ENCODE measurements at regions not wholly inside any gene's neighbourhood (a gene's known extent, or its start where the extent isn't known, plus 50 kb on each side); places are given as distances from the start of the nearest gene placed in this dataset.

DNA sequence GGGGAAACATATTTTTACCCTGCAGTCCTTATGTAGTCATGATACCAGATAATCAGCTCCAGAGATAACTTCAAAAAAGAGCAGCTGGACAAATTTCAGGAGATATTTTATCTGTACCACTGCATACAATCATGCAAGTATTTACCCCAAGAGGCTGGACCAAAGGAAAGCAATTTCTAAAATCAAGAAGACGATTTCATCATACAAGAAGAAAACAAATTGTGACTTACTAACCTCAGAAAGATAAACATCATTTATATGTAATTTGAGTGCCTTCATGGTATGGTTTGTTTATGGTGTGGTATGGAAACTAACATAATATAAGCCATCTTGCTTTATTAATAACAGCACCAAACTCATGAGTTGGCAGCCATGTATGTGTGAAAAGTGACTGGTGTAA, 603.6 kb downstream of the PSAT1 start:
- TF ChIP-seq, protein P1, sequence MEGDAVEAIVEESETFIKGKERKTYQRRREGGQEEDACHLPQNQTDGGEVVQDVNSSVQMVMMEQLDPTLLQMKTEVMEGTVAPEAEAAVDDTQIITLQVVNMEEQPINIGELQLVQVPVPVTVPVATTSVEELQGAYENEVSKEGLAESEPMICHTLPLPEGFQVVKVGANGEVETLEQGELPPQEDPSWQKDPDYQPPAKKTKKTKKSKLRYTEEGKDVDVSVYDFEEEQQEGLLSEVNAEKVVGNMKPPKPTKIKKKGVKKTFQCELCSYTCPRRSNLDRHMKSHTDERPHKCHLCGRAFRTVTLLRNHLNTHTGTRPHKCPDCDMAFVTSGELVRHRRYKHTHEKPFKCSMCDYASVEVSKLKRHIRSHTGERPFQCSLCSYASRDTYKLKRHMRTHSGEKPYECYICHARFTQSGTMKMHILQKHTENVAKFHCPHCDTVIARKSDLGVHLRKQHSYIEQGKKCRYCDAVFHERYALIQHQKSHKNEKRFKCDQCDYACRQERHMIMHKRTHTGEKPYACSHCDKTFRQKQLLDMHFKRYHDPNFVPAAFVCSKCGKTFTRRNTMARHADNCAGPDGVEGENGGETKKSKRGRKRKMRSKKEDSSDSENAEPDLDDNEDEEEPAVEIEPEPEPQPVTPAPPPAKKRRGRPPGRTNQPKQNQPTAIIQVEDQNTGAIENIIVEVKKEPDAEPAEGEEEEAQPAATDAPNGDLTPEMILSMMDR (IDR thresholded peaks at IDR 0.05), result no peak

DNA sequence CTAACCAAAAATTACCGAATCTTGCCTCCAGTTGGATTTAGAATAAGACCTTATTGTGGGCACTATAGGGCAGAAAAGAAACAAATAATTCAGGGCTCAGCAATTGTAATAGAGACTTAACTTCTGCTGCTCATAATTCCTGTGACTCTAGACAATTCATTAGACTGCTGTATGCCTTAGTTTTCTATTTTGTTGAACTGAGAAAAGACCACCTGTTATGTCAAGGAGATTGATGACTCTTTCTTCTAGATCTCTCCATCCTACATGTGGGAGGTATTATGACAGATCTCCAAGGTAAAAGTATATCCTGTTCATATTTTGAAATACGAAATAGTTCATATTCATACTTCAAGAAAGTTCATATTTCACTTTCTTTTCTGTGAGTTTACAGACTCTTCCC, 605.1 kb downstream of the PSAT1 start:
- TF ChIP-seq, protein P1 (IDR thresholded peaks at IDR 0.05), result no peak

DNA sequence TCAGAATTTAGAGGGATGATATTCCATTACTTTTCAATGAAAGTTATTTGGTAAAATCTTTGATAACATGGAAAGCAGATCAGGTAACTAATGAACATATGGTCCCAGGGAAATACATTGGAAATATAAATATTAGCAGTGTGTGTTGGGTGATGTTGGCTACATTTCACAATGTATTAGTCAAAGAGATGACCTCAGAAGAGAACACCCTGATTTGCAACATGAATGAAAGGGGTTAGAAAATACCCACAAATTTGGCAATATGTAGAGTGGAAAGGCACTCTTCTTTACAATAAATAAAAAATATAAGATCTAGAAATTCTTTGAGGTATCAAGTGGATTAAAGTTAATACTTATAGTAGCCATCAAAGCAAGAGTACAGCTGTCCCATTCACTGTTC, 606.7 kb downstream of the PSAT1 start:
- TF ChIP-seq, protein P1 (IDR thresholded peaks at IDR 0.05), result no peak

DNA sequence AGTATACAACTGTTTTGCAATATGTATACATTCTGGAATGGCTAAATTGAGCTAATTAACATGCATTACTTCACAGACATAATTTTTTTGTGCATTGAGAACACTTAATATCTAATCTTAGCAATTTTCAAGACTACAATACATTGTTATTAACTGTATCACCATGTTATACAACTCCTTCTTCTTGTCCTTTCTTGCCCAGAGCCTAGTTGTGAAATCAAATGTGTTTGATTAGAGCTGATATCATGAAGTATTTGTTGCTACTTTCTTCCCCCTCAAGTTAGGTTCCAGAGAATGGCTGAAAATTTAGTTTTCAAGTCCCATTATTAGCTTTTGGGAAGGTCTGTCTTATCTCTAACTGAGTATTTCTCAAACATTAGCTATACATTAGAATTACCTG, 607.8 kb downstream of the PSAT1 start:
- TF ChIP-seq, protein P1 (IDR thresholded peaks at IDR 0.05), result no peak

DNA sequence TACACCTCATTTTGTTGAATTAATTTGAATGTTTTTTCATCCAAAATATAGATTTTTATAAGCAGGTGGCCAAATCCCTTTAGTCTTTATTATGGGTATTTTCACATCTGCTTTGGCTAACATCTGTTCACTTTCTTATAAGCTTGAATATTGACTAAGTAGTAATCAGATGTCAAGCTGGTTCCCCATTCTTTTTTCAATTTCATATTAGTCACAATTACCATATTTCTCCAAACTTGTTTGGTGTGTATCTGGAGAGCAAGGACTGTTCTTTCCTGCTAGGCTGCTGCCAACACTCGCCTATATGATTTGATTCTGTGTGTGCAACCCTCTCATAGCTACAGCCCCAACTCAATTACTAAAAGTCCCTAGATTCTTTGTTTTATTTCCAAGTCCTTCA, 608.5 kb downstream of the PSAT1 start:
- TF ChIP-seq, protein P1 (IDR thresholded peaks at IDR 0.05), result no peak

DNA sequence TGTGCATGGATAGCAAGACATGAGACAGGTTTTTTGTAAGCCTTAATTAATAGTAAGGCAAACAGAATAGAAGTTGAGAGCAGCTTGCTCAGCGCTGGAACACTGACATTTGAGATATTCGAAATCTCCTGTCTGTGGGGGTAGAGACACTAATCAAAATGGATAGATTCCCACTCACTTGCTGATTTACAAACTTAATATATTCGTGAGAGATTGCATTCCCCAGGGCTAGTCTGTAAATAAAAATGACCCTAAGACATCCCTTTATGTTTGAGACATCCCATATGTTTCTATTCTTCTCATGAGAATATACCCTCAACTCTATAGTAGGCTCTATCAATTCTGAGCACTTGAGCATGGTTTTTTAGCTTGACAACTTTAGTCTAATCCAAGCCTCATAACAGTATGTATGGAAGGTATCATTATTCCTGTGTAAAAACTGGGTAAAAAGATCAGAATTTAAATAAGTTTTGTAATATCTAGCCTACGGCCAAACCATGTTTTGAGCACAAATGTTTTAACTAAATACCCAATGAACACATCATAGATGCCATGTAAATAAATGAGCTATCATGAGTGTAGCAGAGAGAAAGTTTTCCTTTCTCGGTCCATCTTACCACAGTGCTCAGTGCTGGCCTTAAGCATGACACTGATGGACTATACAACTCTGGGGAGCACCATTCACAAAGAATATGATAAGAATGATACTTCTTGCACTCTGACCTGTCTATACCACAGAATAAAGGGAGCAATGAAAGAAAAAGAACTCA, 609.2 kb downstream of the PSAT1 start:
- TF ChIP-seq, protein P1 (IDR thresholded peaks at IDR 0.05), result no peak

DNA sequence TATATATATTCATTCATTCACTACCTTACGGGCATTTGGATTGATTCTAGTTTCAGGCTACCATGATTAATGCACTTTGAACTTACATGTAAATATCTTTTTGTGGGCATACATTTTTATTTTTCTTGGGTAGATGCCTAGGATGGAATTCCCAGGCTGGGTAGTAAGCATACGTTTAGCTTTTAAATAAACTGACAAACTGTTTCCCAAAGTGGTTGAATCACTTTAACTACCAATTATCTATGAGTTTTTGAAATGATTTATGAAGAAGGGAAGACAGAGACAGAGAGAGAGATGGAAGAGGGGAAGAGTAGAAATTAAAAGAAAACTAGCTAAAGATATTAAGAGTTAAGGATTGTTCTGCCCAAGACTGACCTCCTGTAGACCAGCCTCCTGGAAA, 612.6 kb downstream of the PSAT1 start:
- TF ChIP-seq, protein P1 (IDR thresholded peaks at IDR 0.05), result no peak

DNA sequence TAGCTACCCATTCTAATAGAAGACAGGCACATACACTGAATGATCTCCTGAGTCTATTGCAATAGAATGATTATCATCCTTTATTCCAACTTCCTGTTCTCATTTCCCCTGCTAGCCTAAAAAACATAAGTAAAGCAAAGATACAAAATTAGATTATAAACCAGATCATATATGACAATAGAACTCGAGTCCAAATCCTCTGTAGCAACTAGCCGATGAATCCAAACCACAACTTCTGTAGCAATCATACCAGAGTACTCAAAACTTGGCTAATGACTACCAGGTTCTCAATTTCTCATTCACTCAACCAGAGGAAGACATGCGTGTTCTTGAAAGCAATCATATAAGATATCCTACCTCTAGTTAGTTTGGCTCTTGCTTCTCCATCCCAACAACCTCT, 622.1 kb downstream of the PSAT1 start:
- TF ChIP-seq, protein P1 (IDR thresholded peaks at IDR 0.05), result no peak

All from LNCAP (cell line).